Esophagus muscularis mucosa (tissue), 4 donors: ENCODE measurements at regions not wholly inside any gene's neighbourhood (a gene's known extent, or its start where the extent isn't known, plus 50 kb on each side); places are given as distances from the start of the nearest gene placed in this dataset.

Experiments used
- DNase-seq: peaks from one replicate; pipeline ENCODE4 v3.0.0-alpha.2; 2017; ENCODE audit errors: extremely low spot score
- H3K27ac ChIP-seq, 4 donors: fragments of 200-600 bp; sonication (generic); replicated peaks in 1 of 4; 1 replicate in 3 of 4; 2 replicates in 1 of 4; pipeline ENCODE4 v1.5.1; 2016 to 2019; ENCODE audit warnings: mild to moderate bottlenecking in 1 of 4
- H3K27me3 ChIP-seq, 4 donors: fragments of 200-600 bp; sonication (generic); one replicate each; pipeline versions ENCODE4 v1.5.1 to v1.6.0; 2016 to 2019
- H3K36me3 ChIP-seq, 4 donors: fragments of 200-600 bp; sonication (generic); one replicate each; pipeline ENCODE4 v1.5.1; 2016 to 2019
- H3K4me1 ChIP-seq, 4 donors: fragments of 200-600 bp; sonication (generic); one replicate each; pipeline ENCODE4 v1.5.1; 2016 to 2019
- H3K4me3 ChIP-seq, 4 donors: fragments of 200-600 bp; sonication (generic); 1 replicate in 2 of 4; 2 replicates in 2 of 4; pipeline ENCODE4 v1.5.1; 2016 to 2019; ENCODE audit warnings: mild to moderate bottlenecking in 4 of 4, moderate library complexity in 1 of 4
- H3K9me3 ChIP-seq, 4 donors: fragments of 200-600 bp; sonication (generic); 1 replicate in 3 of 4; 2 replicates in 1 of 4; pipeline ENCODE4 v1.5.1; 2016 to 2019
- CTCF ChIP-seq, 3 experiments: fragments of 200-600 bp in 2 of 3; fragments of 450-650 bp in 1 of 3; sonication (generic) in 2 of 3; IDR thresholded peaks; one replicate each; pipeline ENCODE4 v1.5.1; 2017 to 2019; ENCODE audit warnings: antibody characterized with exemption in 3 of 3, mild to moderate bottlenecking in 2 of 3, moderate library complexity in 1 of 3
- EP300 ChIP-seq: sonication (generic); formaldehyde crosslinking; IDR thresholded peaks from one replicate; pipeline ENCODE4 v1.6.1; 2017; ENCODE audit warnings: antibody characterized with exemption
- POLR2A ChIP-seq: fragments of 450-650 bp; IDR thresholded peaks from one replicate; pipeline ENCODE4 v1.6.1; 2017; ENCODE audit warnings: antibody characterized with exemption, moderate library complexity, mild to moderate bottlenecking, low read depth
- POLR2AphosphoS5 ChIP-seq, 2 donors: sonication (generic); formaldehyde crosslinking; IDR thresholded peaks; one replicate each; pipeline ENCODE4 v1.6.1; 2017; ENCODE audit warnings: antibody characterized with exemption in 2 of 2
- WGBS: methylation state at CpG from one replicate; pipeline ENCODE4 v1.1.5; 2018; 5-methylcytosine and 5-hydroxymethylcytosine counted together
- intact Hi-C: fragments of 100-400 bp; cut with DNase I; formaldehyde crosslinking; loops from one replicate; pipeline ENCODE4 v1.15.1; 2023

GRCh38 chr11:95385577-95385976 is 154.6 kb upstream of the SESN3 start:
- no peaks in the 10 kb centered on the region for H3K9me3 ChIP-seq
- intact Hi-C loops, result no loop called here
- no peak for TF ChIP-seq POLR2A
- TF ChIP-seq POLR2AphosphoS5 (IDR thresholded peaks at IDR 0.05), result no peak
- no peak for TF ChIP-seq EP300
- TF ChIP-seq CTCF (IDR thresholded peaks at IDR 0.05), result no peak
- no peaks in the 10 kb centered on the region for H3K4me1 ChIP-seq
- no peak for DNase-seq
- H3K36me3 ChIP-seq, result no peaks in the 10 kb centered on the region
- H3K27ac ChIP-seq, result no peak overlapping the region
- H3K27me3 ChIP-seq, result no peaks in the 10 kb centered on the region
- no peak overlapping the region for H3K4me3 ChIP-seq

- no peak for DNase-seq
- TF ChIP-seq EP300 (no peak), CTCF (IDR thresholded peaks at IDR 0.05) (no peak), POLR2A (no peak), POLR2AphosphoS5 (IDR thresholded peaks at IDR 0.05) (no peak)
- Histone ChIP-seq H3K4me1 (peaks cover 0 to 2% (median 0%) of the 10 kb centered on the region in 4 donors), H3K4me3 (no peak overlapping the region), H3K9me3 (no peaks in the 10 kb centered on the region), H3K27ac (no peak overlapping the region), H3K36me3 (no peaks in the 10 kb centered on the region), H3K27me3 (no peaks in the 10 kb centered on the region)
- intact Hi-C loops, result no loop called here
Measured at GRCh38 chr11:95379479-95379878, 148.5 kb upstream of the SESN3 start.

- no peaks in the 10 kb centered on the region for H3K27me3 ChIP-seq
- no peak overlapping the region for H3K27ac ChIP-seq
- H3K36me3 ChIP-seq, result no peaks in the 10 kb centered on the region
- H3K4me3 ChIP-seq, result no peak overlapping the region
- TF ChIP-seq POLR2A (no peak), CTCF (IDR thresholded peaks at IDR 0.05) (no peak), POLR2AphosphoS5 (IDR thresholded peaks at IDR 0.05) (no peak), EP300 (no peak)
- 100% methylated on average over 1 of the region's 1 CpG for WGBS
- intact Hi-C loops, result no loop called here
- H3K4me1 ChIP-seq, result peaks cover 0 to 2% (median 0%) of the 10 kb centered on the region in 4 donors
- no peak for DNase-seq
- H3K9me3 ChIP-seq, result no peaks in the 10 kb centered on the region
Measured at GRCh38 chr11:95378789-95379188, 147.8 kb upstream of the SESN3 start.

GRCh38 chr11:95378111-95378510 is 147.1 kb upstream of the SESN3 start:
- no peak for DNase-seq
- WGBS, result 45% methylated on average over 2 of the region's 2 CpGs
- intact Hi-C loops, result no loop called here
- Histone ChIP-seq H3K36me3 (no peaks in the 10 kb centered on the region), H3K4me3 (no peak overlapping the region), H3K9me3 (no peaks in the 10 kb centered on the region), H3K27ac (no peak overlapping the region), H3K27me3 (no peaks in the 10 kb centered on the region), H3K4me1 (peaks cover 0 to 2% (median 0%) of the 10 kb centered on the region in 4 donors)
- TF ChIP-seq EP300 (no peak), CTCF (IDR thresholded peaks at IDR 0.05) (no peak), POLR2A (no peak), POLR2AphosphoS5 (IDR thresholded peaks at IDR 0.05) (no peak)

GRCh38 chr11:95375886-95376285 is 144.9 kb upstream of the SESN3 start:
- Histone ChIP-seq H3K27ac (no peak overlapping the region), H3K36me3 (no peaks in the 10 kb centered on the region), H3K9me3 (no peaks in the 10 kb centered on the region), H3K27me3 (no peaks in the 10 kb centered on the region), H3K4me1 (peaks cover 0 to 2% (median 0%) of the 10 kb centered on the region in 4 donors), H3K4me3 (no peak overlapping the region)
- intact Hi-C loops, result no loop called here
- 34% methylated on average over 3 of the region's 3 CpGs for WGBS
- no peak for TF ChIP-seq CTCF (IDR thresholded peaks at IDR 0.05)
- TF ChIP-seq POLR2AphosphoS5 (IDR thresholded peaks at IDR 0.05), result no peak
- no peak for TF ChIP-seq EP300
- TF ChIP-seq POLR2A, result no peak
- no peak for DNase-seq
